BLaER1 treated with 17β-estradiol and CSF1 and Interleukin-3, amounts not matched to agents 10 nM and 100 nM (cell line): ENCODE measurements at regions not wholly inside any gene's neighbourhood (a gene's known extent, or its start where the extent isn't known, plus 50 kb on each side); places are given as distances from the start of the nearest gene placed in this dataset.
A peak's percentile ranks its signal among the peaks of the same experiment; 100 is the strongest.

Experiments used
- H3K27ac ChIP-seq, 11 experiments: shearing (Covaris generic); formaldehyde crosslinking; 2 replicates each; pipeline ENCODE4 v1.8.1; 2022
- H3K27me3 ChIP-seq, 11 experiments: shearing (Covaris generic); formaldehyde crosslinking; 2 replicates each; pipeline ENCODE4 v1.8.1; 2022
- H3K36me3 ChIP-seq, 11 experiments: shearing (Covaris generic); formaldehyde crosslinking; 2 replicates each; pipeline ENCODE4 v1.8.1; 2022
- H3K4me1 ChIP-seq, 10 experiments: shearing (Covaris generic); formaldehyde crosslinking; 2 replicates each; pipeline ENCODE4 v1.8.1; 2022
- H3K4me2 ChIP-seq, 11 experiments: shearing (Covaris generic); formaldehyde crosslinking; 2 replicates each; pipeline ENCODE4 v1.8.1; 2022
- H3K4me3 ChIP-seq, 10 experiments: shearing (Covaris generic); formaldehyde crosslinking; 2 replicates each; pipeline ENCODE4 v1.8.1; 2022
- H3K9ac ChIP-seq, 11 experiments: shearing (Covaris generic); formaldehyde crosslinking; 2 replicates each; pipeline ENCODE4 v1.8.1; 2022
- H3K9me3 ChIP-seq, 11 experiments: shearing (Covaris generic); formaldehyde crosslinking; replicated peaks in 1 of 11; 2 replicates each; pipeline ENCODE4 v1.8.1; 2022
- H4K20me1 ChIP-seq, 11 experiments: shearing (Covaris generic); formaldehyde crosslinking; 2 replicates each; pipeline ENCODE4 v1.8.1; 2022
- Cebpa-rat ChIP-seq, 11 experiments: shearing (Covaris generic); IDR thresholded peaks; 2 replicates each; pipeline ENCODE4 v1.8.1; 2022

DNA sequence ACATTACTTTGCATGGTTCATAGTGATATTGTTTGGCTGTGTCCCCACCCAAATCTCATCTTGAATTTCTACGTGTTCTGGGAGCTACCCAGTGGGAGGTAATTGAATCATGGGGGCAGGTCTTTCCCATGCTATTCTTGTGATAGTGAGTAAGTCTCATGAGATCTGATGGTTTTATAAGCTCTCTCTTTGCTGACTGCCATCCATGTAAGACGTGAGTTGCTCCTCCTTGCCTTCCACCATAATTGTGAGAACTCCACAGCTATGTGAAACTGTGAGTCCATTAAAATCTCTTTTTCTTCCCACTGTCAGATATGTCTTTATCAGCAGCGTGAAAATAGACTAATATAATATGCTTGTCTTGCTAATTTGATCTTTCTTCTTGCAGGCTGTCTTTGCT is 200.4 kb upstream of the NOX3 start:
- Histone ChIP-seq H3K9ac (no peak overlapping the region), H3K4me1 (no peaks in the 10 kb centered on the region), H3K9me3 (peaks cover 0 to 10% (median 0%) of the 10 kb centered on the region in 11 experiments; a peak in 5 of 22 replicates), H3K36me3 (no peaks in the 10 kb centered on the region), H3K27me3 (no peaks in the 10 kb centered on the region), H3K4me3 (no peak overlapping the region), H3K27ac (no peak overlapping the region), H3K4me2 (no peak overlapping the region), H4K20me1 (no peaks in the 10 kb centered on the region)
- no peak for TF ChIP-seq Cebpa-rat (IDR thresholded peaks at IDR 0.05)

DNA sequence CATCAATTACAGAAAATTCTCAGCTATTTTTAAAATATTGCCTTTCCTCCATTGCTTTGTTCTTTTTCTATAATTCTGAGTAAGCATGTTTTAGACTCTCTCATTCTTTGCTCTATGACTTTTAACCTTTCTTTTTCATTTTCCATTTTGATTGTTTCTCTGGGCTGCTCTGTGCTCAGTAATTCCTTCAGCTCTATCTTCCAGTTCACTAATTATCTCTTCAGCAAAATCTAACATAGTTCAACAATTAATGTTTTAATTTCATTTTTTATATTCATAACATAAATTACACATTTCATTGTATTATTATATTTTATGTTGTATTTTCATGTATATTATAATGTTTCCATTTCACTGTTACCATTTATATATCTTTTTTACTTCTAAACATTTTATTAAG is 198.8 kb upstream of the NOX3 start:
- peaks cover 0 to 10% (median 0%) of the 10 kb centered on the region in 11 experiments; a peak in 5 of 22 replicates for H3K9me3 ChIP-seq

DNA sequence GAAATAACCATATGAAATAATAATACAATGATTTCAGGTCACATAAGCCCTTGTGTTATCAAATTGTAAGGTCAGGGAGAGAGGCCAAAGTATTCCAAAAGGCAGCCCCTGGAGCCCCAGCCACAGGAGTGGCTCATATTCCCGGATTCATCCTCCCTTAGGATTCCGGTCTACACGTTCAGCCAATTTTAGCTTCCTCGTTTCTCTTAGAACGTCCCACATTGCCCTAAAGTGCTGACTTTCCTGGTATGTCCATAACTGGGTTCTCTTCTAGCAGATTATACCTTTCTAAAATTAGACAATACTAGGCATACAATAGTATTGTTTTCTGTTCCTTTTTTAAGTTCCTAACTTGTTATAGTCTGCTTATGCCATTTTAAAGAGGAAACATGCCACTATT is 192.7 kb upstream of the NOX3 start:
- H3K9ac ChIP-seq, result no peak overlapping the region
- no peak overlapping the region for H3K27ac ChIP-seq
- H3K4me2 ChIP-seq, result peak overlapping the region in 3 of 11 experiments; percentile 6 to 78 (median 62); a peak in 4 of 22 replicates
- H4K20me1 ChIP-seq, result no peaks in the 10 kb centered on the region
- no peak for TF ChIP-seq Cebpa-rat (IDR thresholded peaks at IDR 0.05)
- peaks cover 0 to 4% (median 0%) of the 10 kb centered on the region in 11 experiments; a peak in 2 of 22 replicates for H3K9me3 ChIP-seq
- H3K4me1 ChIP-seq, result peaks cover 0 to 22% (median 2%) of the 10 kb centered on the region in 10 experiments; a peak in 7 of 20 replicates
- no peak overlapping the region for H3K4me3 ChIP-seq
- no peaks in the 10 kb centered on the region for H3K27me3 ChIP-seq
- no peaks in the 10 kb centered on the region for H3K36me3 ChIP-seq

More for the DNA sequence above, 198.8 kb upstream of the NOX3 start:
- Histone ChIP-seq H3K4me3 (no peak overlapping the region), H3K4me2 (no peak overlapping the region), H3K9ac (no peak overlapping the region), H3K4me1 (no peaks in the 10 kb centered on the region), H3K27ac (no peak overlapping the region), H3K36me3 (no peaks in the 10 kb centered on the region), H3K27me3 (no peaks in the 10 kb centered on the region), H4K20me1 (no peaks in the 10 kb centered on the region)
- TF ChIP-seq Cebpa-rat (IDR thresholded peaks at IDR 0.05), result no peak

DNA sequence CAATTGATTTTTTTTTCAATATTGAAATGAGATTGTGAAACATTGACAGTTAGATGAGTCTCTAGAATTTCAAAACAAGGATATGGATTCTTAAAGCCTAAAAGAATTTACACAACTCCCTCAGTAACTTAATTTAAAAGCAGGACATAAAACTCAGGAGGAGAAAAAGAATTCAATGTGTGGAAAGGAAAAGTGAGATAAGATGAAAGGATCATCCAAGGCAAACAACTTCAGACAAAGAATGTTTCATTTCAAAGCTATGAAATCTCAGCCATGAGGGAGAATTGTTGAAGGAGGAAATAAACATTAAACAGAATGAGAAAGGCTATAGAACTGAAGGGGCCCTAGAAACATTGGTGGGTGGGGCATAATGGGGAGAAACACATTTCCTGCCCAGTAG is 191.7 kb upstream of the NOX3 start:
- Histone ChIP-seq H3K4me2 (peak overlapping the region in 5 of 11 experiments; percentile 6 to 78 (median 39); a peak in 8 of 22 replicates), H3K27ac (no peak overlapping the region), H3K27me3 (no peaks in the 10 kb centered on the region), H3K36me3 (no peaks in the 10 kb centered on the region), H3K9me3 (peaks cover 0 to 12% (median 6%) of the 10 kb centered on the region in 11 experiments; a peak in 14 of 22 replicates), H3K4me1 (peaks cover 0 to 22% (median 2%) of the 10 kb centered on the region in 10 experiments; a peak in 7 of 20 replicates), H3K9ac (no peak overlapping the region), H4K20me1 (no peaks in the 10 kb centered on the region), H3K4me3 (no peak overlapping the region)
- TF ChIP-seq Cebpa-rat (IDR thresholded peaks at IDR 0.05), result no peak

DNA sequence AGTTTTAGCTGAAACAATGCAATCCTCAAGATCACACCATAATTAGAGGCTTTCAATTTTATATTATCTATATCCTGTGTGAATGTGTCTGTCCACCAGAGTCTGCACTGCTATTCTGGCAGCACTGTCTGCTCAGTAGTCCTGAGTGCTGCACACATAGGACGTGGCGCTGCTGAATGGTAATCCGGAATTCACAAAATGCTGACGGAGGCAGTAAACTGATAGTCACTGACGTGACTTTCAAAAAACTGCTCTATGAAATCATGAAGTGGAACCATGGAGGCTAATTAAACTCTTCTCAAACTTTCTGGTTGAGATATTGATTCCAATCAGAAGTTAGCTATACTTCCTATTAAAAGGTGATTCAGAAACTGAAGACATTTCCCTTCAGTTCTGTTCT is 190.8 kb upstream of the NOX3 start:
- H3K4me3 ChIP-seq, result no peak overlapping the region
- peaks cover 6 to 21% (median 15%) of the 10 kb centered on the region in 11 experiments; a peak in 20 of 22 replicates for H3K9me3 ChIP-seq
- TF ChIP-seq Cebpa-rat (IDR thresholded peaks at IDR 0.05), result no peak
- H3K9ac ChIP-seq, result no peak overlapping the region
- no peaks in the 10 kb centered on the region for H3K36me3 ChIP-seq
- no peak overlapping the region for H3K27ac ChIP-seq
- H3K4me1 ChIP-seq, result peaks cover 0 to 22% (median 2%) of the 10 kb centered on the region in 10 experiments; a peak in 7 of 20 replicates
- no peaks in the 10 kb centered on the region for H4K20me1 ChIP-seq
- no peak overlapping the region for H3K4me2 ChIP-seq
- H3K27me3 ChIP-seq, result no peaks in the 10 kb centered on the region

DNA sequence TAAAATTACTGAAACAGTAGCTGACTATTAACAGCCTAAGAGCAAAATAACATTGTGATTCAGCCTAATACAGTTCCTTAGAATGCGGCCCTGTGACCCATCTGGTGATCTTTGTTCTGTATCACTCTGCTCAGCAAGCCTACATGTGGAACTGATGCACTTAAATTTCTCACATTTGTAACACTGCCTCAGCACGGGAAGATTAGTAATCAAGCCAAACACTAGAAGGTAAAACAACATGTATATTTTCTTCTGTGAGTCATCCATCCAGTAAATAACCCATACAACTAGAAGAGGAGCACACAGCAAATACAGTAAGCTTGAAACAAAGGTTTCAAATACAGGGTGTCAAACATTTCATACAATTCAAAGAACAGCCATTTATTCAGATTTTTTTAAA is 189.7 kb upstream of the NOX3 start:
- TF ChIP-seq Cebpa-rat (IDR thresholded peaks at IDR 0.05), result no peak
- no peak overlapping the region for H3K27ac ChIP-seq
- no peaks in the 10 kb centered on the region for H3K27me3 ChIP-seq
- H3K4me3 ChIP-seq, result no peak overlapping the region
- H3K36me3 ChIP-seq, result no peaks in the 10 kb centered on the region
- H3K4me1 ChIP-seq, result peaks cover 0 to 22% (median 2%) of the 10 kb centered on the region in 10 experiments; a peak in 7 of 20 replicates
- no peak overlapping the region for H3K9ac ChIP-seq
- H4K20me1 ChIP-seq, result no peaks in the 10 kb centered on the region
- H3K4me2 ChIP-seq, result no peak overlapping the region
- peaks cover 9 to 31% (median 19%) of the 10 kb centered on the region in 11 experiments; a peak in 20 of 22 replicates for H3K9me3 ChIP-seq

DNA sequence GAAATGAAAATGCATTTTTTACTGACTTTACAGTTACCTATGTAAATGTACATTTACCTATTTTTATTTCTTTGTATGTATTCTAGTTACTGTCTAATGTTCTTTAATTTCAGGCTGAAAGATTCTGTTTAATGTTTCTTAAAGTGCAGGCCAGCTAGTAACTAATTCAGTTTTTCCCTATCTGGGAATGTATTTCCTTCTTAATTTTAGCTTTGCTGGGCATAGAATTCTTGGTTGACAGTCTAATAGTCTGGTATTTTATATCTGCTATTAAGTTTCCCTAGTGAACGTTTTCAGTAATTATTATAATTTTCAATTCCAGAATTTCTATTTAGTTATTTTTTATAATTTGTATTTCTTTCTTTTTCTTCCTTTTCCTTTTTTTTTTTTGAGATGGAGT is 186.0 kb upstream of the NOX3 start:
- no peaks in the 10 kb centered on the region for H3K36me3 ChIP-seq
- H3K9me3 ChIP-seq, result peaks cover 9 to 32% (median 22%) of the 10 kb centered on the region in 11 experiments; a peak in 20 of 22 replicates
- no peaks in the 10 kb centered on the region for H3K27me3 ChIP-seq
- no peak overlapping the region for H3K4me3 ChIP-seq
- H3K4me2 ChIP-seq, result no peak overlapping the region
- no peak overlapping the region for H3K9ac ChIP-seq
- no peak for TF ChIP-seq Cebpa-rat (IDR thresholded peaks at IDR 0.05)
- H3K27ac ChIP-seq, result no peak overlapping the region
- no peaks in the 10 kb centered on the region for H3K4me1 ChIP-seq
- no peaks in the 10 kb centered on the region for H4K20me1 ChIP-seq

DNA sequence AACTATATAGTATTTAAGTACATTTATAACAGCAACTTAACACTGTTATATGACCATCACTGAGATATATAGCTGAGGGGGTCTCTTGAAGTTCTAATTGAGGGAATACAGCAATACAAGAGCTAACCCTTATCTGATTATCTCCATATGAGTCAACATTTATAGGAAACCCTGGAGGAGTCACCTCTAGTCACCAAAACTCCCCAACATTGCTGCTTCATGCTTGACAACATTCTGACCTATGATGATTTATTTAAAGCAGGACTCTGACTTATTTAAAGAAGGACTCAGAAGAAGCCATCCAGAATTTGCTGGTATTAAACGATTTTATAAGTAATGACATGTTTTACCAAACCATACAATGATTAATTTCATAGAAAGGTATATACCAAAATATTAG is 182.6 kb upstream of the NOX3 start:
- peaks cover 9 to 30% (median 19%) of the 10 kb centered on the region in 11 experiments; a peak in 20 of 22 replicates for H3K9me3 ChIP-seq
- H3K27ac ChIP-seq, result no peak overlapping the region
- H3K27me3 ChIP-seq, result no peaks in the 10 kb centered on the region
- no peak overlapping the region for H3K9ac ChIP-seq
- TF ChIP-seq Cebpa-rat (IDR thresholded peaks at IDR 0.05), result no peak
- H3K4me3 ChIP-seq, result no peak overlapping the region
- H3K4me1 ChIP-seq, result no peaks in the 10 kb centered on the region
- no peaks in the 10 kb centered on the region for H4K20me1 ChIP-seq
- no peaks in the 10 kb centered on the region for H3K36me3 ChIP-seq
- H3K4me2 ChIP-seq, result no peak overlapping the region

DNA sequence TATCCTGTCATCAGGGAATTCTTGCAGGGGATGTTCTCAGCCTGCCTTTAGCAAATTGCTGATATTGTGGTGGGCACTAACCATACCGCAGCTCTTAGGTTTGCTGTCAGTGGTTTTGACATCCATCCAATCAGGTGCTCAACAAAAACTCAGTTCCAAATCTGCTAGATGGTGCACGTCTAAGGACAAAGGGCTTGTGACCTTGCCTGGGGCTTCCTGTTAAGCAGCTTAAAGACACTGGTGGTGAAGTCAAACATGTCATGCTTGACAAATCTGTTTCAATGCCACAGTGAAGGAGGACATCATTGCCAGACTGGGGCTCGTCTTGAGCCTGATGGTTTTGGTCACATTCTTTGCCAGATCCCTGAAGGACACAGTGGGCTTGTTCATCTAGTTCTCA is 179.8 kb upstream of the NOX3 start:
- no peak overlapping the region for H3K9ac ChIP-seq
- no peaks in the 10 kb centered on the region for H4K20me1 ChIP-seq
- H3K9me3 ChIP-seq, result peaks cover 0 to 6% (median under 1%) of the 10 kb centered on the region in 11 experiments; a peak in 5 of 22 replicates
- no peaks in the 10 kb centered on the region for H3K36me3 ChIP-seq
- TF ChIP-seq Cebpa-rat (IDR thresholded peaks at IDR 0.05), result no peak
- H3K27ac ChIP-seq, result no peak overlapping the region
- no peak overlapping the region for H3K4me3 ChIP-seq
- H3K27me3 ChIP-seq, result no peaks in the 10 kb centered on the region
- no peaks in the 10 kb centered on the region for H3K4me1 ChIP-seq
- no peak overlapping the region for H3K4me2 ChIP-seq

DNA sequence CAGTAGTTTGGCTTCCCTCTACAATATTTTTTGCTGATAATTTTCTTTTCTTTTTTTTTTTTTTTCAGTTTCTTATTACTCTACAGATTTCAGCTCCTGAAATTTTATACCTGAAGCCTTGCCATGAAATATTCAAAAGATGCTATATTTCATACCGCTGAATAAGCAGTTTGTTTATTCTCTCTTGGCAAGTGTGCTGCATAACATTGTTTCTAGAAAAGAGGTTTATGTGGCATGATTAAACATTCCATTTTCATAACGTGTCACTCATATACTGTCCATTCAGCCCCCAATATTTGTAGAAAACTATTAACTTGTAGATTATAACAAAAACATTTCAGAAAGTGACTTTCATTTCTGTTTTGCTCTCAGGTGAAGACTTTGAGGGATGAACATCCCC is 174.4 kb upstream of the NOX3 start:
- Histone ChIP-seq H3K9ac (no peak overlapping the region), H3K36me3 (no peaks in the 10 kb centered on the region), H3K27me3 (no peaks in the 10 kb centered on the region), H3K4me1 (no peaks in the 10 kb centered on the region), H3K9me3 (peaks cover 6 to 19% (median 12%) of the 10 kb centered on the region in 11 experiments; a peak in 19 of 22 replicates), H3K4me3 (no peak overlapping the region), H4K20me1 (no peaks in the 10 kb centered on the region), H3K4me2 (no peak overlapping the region), H3K27ac (no peak overlapping the region)
- TF ChIP-seq Cebpa-rat (IDR thresholded peaks at IDR 0.05), result no peak
